ENCODE measurements at regions not wholly inside any gene's neighbourhood (a gene's known extent, or its start where the extent isn't known, plus 50 kb on each side); places are given as distances from the start of the nearest gene placed in this dataset.
"Not testable (repeated sequence)": the region's sequence is repeated elsewhere in the genome, so short reads cannot be mapped to it uniquely, and the experiment has no call there.

- Histone ChIP-seq H3K9me3 (ENCODE audit: control insufficient read depth in 2 of 2, low read length in 2 of 2) (no peaks in the 10 kb centered on the region), H3K4me3 (ENCODE audit: low read length in 2 of 2) (no peak overlapping the region), H3K27ac (ENCODE audit: low read depth in 2 of 2, low read length in 2 of 2) (no peak overlapping the region), H3K27me3 (ENCODE audit: control insufficient read depth in 2 of 2, insufficient read depth in 2 of 2, low read length in 2 of 2) (no peaks in the 10 kb centered on the region), H3K4me1 (ENCODE audit: control insufficient read depth in 2 of 2, insufficient read depth in 2 of 2, low read length in 2 of 2) (peaks cover 12 to 22% of the 10 kb centered on the region in 2 donors), H3K36me3 (ENCODE audit: control insufficient read depth in 2 of 2, insufficient read depth in 2 of 2, low read length in 2 of 2) (no peaks in the 10 kb centered on the region), H3K9ac (ENCODE audit: low read depth in 1 of 2, low read length in 2 of 2) (no peak overlapping the region)
Observed at GRCh38 chr1:116850436-116850835, 59.3 kb upstream of the PTGFRN start.

- not testable (repeated sequence) for H3K27me3 ChIP-seq (ENCODE audit: control insufficient read depth in 2 of 2, insufficient read depth in 2 of 2, low read length in 2 of 2); H3K27ac ChIP-seq (ENCODE audit: low read depth in 2 of 2, low read length in 2 of 2); H3K9me3 ChIP-seq (ENCODE audit: control insufficient read depth in 2 of 2, low read length in 2 of 2); H3K36me3 ChIP-seq (ENCODE audit: control insufficient read depth in 2 of 2, insufficient read depth in 2 of 2, low read length in 2 of 2); H3K9ac ChIP-seq (ENCODE audit: low read depth in 1 of 2, low read length in 2 of 2); H3K4me3 ChIP-seq (ENCODE audit: low read length in 2 of 2)
- H3K4me1 ChIP-seq (ENCODE audit: control insufficient read depth in 2 of 2, insufficient read depth in 2 of 2, low read length in 2 of 2) = peaks cover 13 to 25% of the 10 kb centered on the region in 2 donors
Observed at GRCh38 chr1:116851189-116851588, 58.5 kb upstream of the PTGFRN start.

- Histone ChIP-seq H3K9ac (ENCODE audit: low read depth in 1 of 2, low read length in 2 of 2) (no peak overlapping the region), H3K27ac (ENCODE audit: low read depth in 2 of 2, low read length in 2 of 2) (no peak overlapping the region), H3K4me3 (ENCODE audit: low read length in 2 of 2) (no peak overlapping the region), H3K4me1 (ENCODE audit: control insufficient read depth in 2 of 2, insufficient read depth in 2 of 2, low read length in 2 of 2) (peaks cover 13 to 25% of the 10 kb centered on the region in 2 donors), H3K36me3 (ENCODE audit: control insufficient read depth in 2 of 2, insufficient read depth in 2 of 2, low read length in 2 of 2) (no peaks in the 10 kb centered on the region), H3K27me3 (ENCODE audit: control insufficient read depth in 2 of 2, insufficient read depth in 2 of 2, low read length in 2 of 2) (no peaks in the 10 kb centered on the region), H3K9me3 (ENCODE audit: control insufficient read depth in 2 of 2, low read length in 2 of 2) (no peaks in the 10 kb centered on the region)
Observed at GRCh38 chr1:116851846-116852245, 57.9 kb upstream of the PTGFRN start.

GRCh38 chr1:116852367-116852766, 57.3 kb upstream of the PTGFRN start:
- H3K4me1 ChIP-seq (ENCODE audit: control insufficient read depth in 2 of 2, insufficient read depth in 2 of 2, low read length in 2 of 2) = peaks cover 13 to 25% of the 10 kb centered on the region in 2 donors
- no peaks in the 10 kb centered on the region for H3K9me3 ChIP-seq (ENCODE audit: control insufficient read depth in 2 of 2, low read length in 2 of 2)
- no peaks in the 10 kb centered on the region for H3K36me3 ChIP-seq (ENCODE audit: control insufficient read depth in 2 of 2, insufficient read depth in 2 of 2, low read length in 2 of 2)
- H3K27ac ChIP-seq (ENCODE audit: low read depth in 2 of 2, low read length in 2 of 2) = no peak overlapping the region
- no peak overlapping the region for H3K9ac ChIP-seq (ENCODE audit: low read depth in 1 of 2, low read length in 2 of 2)
- no peak overlapping the region for H3K4me3 ChIP-seq (ENCODE audit: low read length in 2 of 2)
- H3K27me3 ChIP-seq (ENCODE audit: control insufficient read depth in 2 of 2, insufficient read depth in 2 of 2, low read length in 2 of 2) = no peaks in the 10 kb centered on the region

- no peak overlapping the region for H3K27ac ChIP-seq (ENCODE audit: low read depth in 2 of 2, low read length in 2 of 2)
- H3K36me3 ChIP-seq (ENCODE audit: control insufficient read depth in 2 of 2, insufficient read depth in 2 of 2, low read length in 2 of 2) = no peaks in the 10 kb centered on the region
- H3K4me3 ChIP-seq (ENCODE audit: low read length in 2 of 2) = no peak overlapping the region
- H3K27me3 ChIP-seq (ENCODE audit: control insufficient read depth in 2 of 2, insufficient read depth in 2 of 2, low read length in 2 of 2) = no peaks in the 10 kb centered on the region
- peaks cover 13 to 25% of the 10 kb centered on the region in 2 donors for H3K4me1 ChIP-seq (ENCODE audit: control insufficient read depth in 2 of 2, insufficient read depth in 2 of 2, low read length in 2 of 2)
- no peak overlapping the region for H3K9ac ChIP-seq (ENCODE audit: low read depth in 1 of 2, low read length in 2 of 2)
- H3K9me3 ChIP-seq (ENCODE audit: control insufficient read depth in 2 of 2, low read length in 2 of 2) = no peaks in the 10 kb centered on the region
Observed at GRCh38 chr1:116852910-116853309, 56.8 kb upstream of the PTGFRN start.

- Histone ChIP-seq H3K27ac (ENCODE audit: low read depth in 2 of 2, low read length in 2 of 2) (peak overlapping the region; percentile 50 to 54), H3K9ac (ENCODE audit: low read depth in 1 of 2, low read length in 2 of 2) (peak overlapping the region in 1 of 2 donors; percentile 44), H3K9me3 (ENCODE audit: control insufficient read depth in 2 of 2, low read length in 2 of 2) (no peaks in the 10 kb centered on the region), H3K4me3 (ENCODE audit: low read length in 2 of 2) (peak overlapping the region in 1 of 2 donors; percentile 2), H3K27me3 (ENCODE audit: control insufficient read depth in 2 of 2, insufficient read depth in 2 of 2, low read length in 2 of 2) (no peaks in the 10 kb centered on the region), H3K4me1 (ENCODE audit: control insufficient read depth in 2 of 2, insufficient read depth in 2 of 2, low read length in 2 of 2) (peaks cover 13 to 25% of the 10 kb centered on the region in 2 donors), H3K36me3 (ENCODE audit: control insufficient read depth in 2 of 2, insufficient read depth in 2 of 2, low read length in 2 of 2) (no peaks in the 10 kb centered on the region)
Observed at GRCh38 chr1:116853680-116854402, 55.9 kb upstream of the PTGFRN start.

- Histone ChIP-seq H3K9me3 (ENCODE audit: control insufficient read depth in 2 of 2, low read length in 2 of 2) (no peaks in the 10 kb centered on the region), H3K36me3 (ENCODE audit: control insufficient read depth in 2 of 2, insufficient read depth in 2 of 2, low read length in 2 of 2) (no peaks in the 10 kb centered on the region), H3K4me3 (ENCODE audit: low read length in 2 of 2) (no peak overlapping the region), H3K27ac (ENCODE audit: low read depth in 2 of 2, low read length in 2 of 2) (peak overlapping the region in 1 of 2 donors; percentile 50), H3K27me3 (ENCODE audit: control insufficient read depth in 2 of 2, insufficient read depth in 2 of 2, low read length in 2 of 2) (no peaks in the 10 kb centered on the region), H3K4me1 (ENCODE audit: control insufficient read depth in 2 of 2, insufficient read depth in 2 of 2, low read length in 2 of 2) (peaks cover 13 to 25% of the 10 kb centered on the region in 2 donors), H3K9ac (ENCODE audit: low read depth in 1 of 2, low read length in 2 of 2) (peak overlapping the region in 1 of 2 donors; percentile 44)
Observed at GRCh38 chr1:116854403-116854690, 55.4 kb upstream of the PTGFRN start.

- H3K36me3 ChIP-seq (ENCODE audit: control insufficient read depth in 2 of 2, insufficient read depth in 2 of 2, low read length in 2 of 2) = no peaks in the 10 kb centered on the region
- H3K9ac ChIP-seq (ENCODE audit: low read depth in 1 of 2, low read length in 2 of 2) = peak overlapping the region in 1 of 2 donors; percentile 44
- H3K4me1 ChIP-seq (ENCODE audit: control insufficient read depth in 2 of 2, insufficient read depth in 2 of 2, low read length in 2 of 2) = peaks cover 13 to 25% of the 10 kb centered on the region in 2 donors
- H3K4me3 ChIP-seq (ENCODE audit: low read length in 2 of 2) = no peak overlapping the region
- no peaks in the 10 kb centered on the region for H3K9me3 ChIP-seq (ENCODE audit: control insufficient read depth in 2 of 2, low read length in 2 of 2)
- H3K27ac ChIP-seq (ENCODE audit: low read depth in 2 of 2, low read length in 2 of 2) = peak overlapping the region; percentile 11 to 41
- H3K27me3 ChIP-seq (ENCODE audit: control insufficient read depth in 2 of 2, insufficient read depth in 2 of 2, low read length in 2 of 2) = no peaks in the 10 kb centered on the region
Observed at GRCh38 chr1:116854716-116855115, 55.0 kb upstream of the PTGFRN start.

- Histone ChIP-seq H3K4me3 (ENCODE audit: low read length in 2 of 2) (no peak overlapping the region), H3K27ac (ENCODE audit: low read depth in 2 of 2, low read length in 2 of 2) (peak overlapping the region; percentile 11 to 41), H3K9ac (ENCODE audit: low read depth in 1 of 2, low read length in 2 of 2) (no peak overlapping the region), H3K36me3 (ENCODE audit: control insufficient read depth in 2 of 2, insufficient read depth in 2 of 2, low read length in 2 of 2) (no peaks in the 10 kb centered on the region), H3K27me3 (ENCODE audit: control insufficient read depth in 2 of 2, insufficient read depth in 2 of 2, low read length in 2 of 2) (no peaks in the 10 kb centered on the region), H3K9me3 (ENCODE audit: control insufficient read depth in 2 of 2, low read length in 2 of 2) (no peaks in the 10 kb centered on the region), H3K4me1 (ENCODE audit: control insufficient read depth in 2 of 2, insufficient read depth in 2 of 2, low read length in 2 of 2) (peaks cover 13 to 25% of the 10 kb centered on the region in 2 donors)
Observed at GRCh38 chr1:116855191-116855619, 54.5 kb upstream of the PTGFRN start.

GRCh38 chr1:116855773-116856201, 53.9 kb upstream of the PTGFRN start:
- H3K27me3 ChIP-seq (ENCODE audit: control insufficient read depth in 2 of 2, insufficient read depth in 2 of 2, low read length in 2 of 2) = no peaks in the 10 kb centered on the region
- H3K4me3 ChIP-seq (ENCODE audit: low read length in 2 of 2) = no peak overlapping the region
- no peaks in the 10 kb centered on the region for H3K36me3 ChIP-seq (ENCODE audit: control insufficient read depth in 2 of 2, insufficient read depth in 2 of 2, low read length in 2 of 2)
- H3K9me3 ChIP-seq (ENCODE audit: control insufficient read depth in 2 of 2, low read length in 2 of 2) = no peaks in the 10 kb centered on the region
- no peak overlapping the region for H3K9ac ChIP-seq (ENCODE audit: low read depth in 1 of 2, low read length in 2 of 2)
- no peak overlapping the region for H3K27ac ChIP-seq (ENCODE audit: low read depth in 2 of 2, low read length in 2 of 2)
- H3K4me1 ChIP-seq (ENCODE audit: control insufficient read depth in 2 of 2, insufficient read depth in 2 of 2, low read length in 2 of 2) = peaks cover 13 to 25% of the 10 kb centered on the region in 2 donors
